ENCODE measurements at regions not wholly inside any gene's neighbourhood (a gene's known extent, or its start where the extent isn't known, plus 50 kb on each side); places are given as distances from the start of the nearest gene placed in this dataset.

DNA sequence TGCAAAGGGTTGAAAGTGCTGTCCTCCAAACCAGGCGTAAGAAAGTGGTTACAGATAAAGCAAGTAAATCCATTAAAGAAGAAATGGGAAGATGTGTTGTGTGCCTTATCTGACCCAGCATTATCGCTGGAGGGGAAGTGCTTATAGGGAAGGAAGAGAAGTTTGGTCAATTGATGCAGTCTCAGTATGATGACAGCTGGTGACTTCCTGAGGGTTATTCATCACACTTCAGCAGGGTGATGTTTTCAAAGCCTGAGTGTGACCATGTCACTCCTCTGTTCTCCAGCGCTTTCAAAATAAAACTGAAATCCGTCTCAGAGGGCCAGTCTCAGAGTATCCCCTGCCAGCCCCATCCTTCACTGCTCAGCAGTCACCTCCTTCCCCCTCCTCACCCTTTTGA is 505.4 kb upstream of the RBFOX1 start:
- DNase-seq, result no peak
- Histone ChIP-seq H3K4me1 (no peaks in the 10 kb centered on the region), H3K4me3 (no peak overlapping the region), H3K9me3 (no peaks in the 10 kb centered on the region), H3K27me3 (no peaks in the 10 kb centered on the region), H3K27ac (no peak overlapping the region), H3K36me3 (no peaks in the 10 kb centered on the region)
- no peak for TF ChIP-seq POLR2A (IDR thresholded peaks at IDR 0.05)
- TF ChIP-seq, protein P1, sequence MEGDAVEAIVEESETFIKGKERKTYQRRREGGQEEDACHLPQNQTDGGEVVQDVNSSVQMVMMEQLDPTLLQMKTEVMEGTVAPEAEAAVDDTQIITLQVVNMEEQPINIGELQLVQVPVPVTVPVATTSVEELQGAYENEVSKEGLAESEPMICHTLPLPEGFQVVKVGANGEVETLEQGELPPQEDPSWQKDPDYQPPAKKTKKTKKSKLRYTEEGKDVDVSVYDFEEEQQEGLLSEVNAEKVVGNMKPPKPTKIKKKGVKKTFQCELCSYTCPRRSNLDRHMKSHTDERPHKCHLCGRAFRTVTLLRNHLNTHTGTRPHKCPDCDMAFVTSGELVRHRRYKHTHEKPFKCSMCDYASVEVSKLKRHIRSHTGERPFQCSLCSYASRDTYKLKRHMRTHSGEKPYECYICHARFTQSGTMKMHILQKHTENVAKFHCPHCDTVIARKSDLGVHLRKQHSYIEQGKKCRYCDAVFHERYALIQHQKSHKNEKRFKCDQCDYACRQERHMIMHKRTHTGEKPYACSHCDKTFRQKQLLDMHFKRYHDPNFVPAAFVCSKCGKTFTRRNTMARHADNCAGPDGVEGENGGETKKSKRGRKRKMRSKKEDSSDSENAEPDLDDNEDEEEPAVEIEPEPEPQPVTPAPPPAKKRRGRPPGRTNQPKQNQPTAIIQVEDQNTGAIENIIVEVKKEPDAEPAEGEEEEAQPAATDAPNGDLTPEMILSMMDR (IDR thresholded peaks at IDR 0.05), result no peak

DNA sequence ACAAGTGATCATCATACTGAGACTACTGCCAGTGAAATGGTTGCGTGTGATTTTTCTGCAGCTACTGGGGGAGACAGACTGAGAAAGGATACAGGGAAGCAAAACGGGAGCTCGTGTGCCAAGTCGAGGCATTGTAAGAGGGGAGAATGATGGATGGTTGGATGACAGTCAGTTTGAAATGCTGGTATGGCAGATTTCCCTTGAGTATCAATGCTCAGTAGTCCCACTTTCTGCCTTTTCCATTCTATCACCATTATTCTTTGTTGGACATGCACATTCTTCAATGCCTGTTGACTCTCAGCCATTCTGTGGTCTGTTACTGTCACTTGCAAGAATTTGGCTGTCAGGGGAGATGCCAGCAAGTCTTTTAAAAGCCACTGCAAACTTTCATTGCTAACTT is 510.6 kb upstream of the RBFOX1 start:
- Histone ChIP-seq H3K4me3 (no peak overlapping the region), H3K4me1 (no peaks in the 10 kb centered on the region), H3K27me3 (no peaks in the 10 kb centered on the region), H3K9me3 (no peaks in the 10 kb centered on the region), H3K36me3 (no peaks in the 10 kb centered on the region), H3K27ac (no peak overlapping the region)
- DNase-seq, result no peak
- TF ChIP-seq, protein P1 (IDR thresholded peaks at IDR 0.05), result no peak
- TF ChIP-seq POLR2A (IDR thresholded peaks at IDR 0.05), result no peak

DNA sequence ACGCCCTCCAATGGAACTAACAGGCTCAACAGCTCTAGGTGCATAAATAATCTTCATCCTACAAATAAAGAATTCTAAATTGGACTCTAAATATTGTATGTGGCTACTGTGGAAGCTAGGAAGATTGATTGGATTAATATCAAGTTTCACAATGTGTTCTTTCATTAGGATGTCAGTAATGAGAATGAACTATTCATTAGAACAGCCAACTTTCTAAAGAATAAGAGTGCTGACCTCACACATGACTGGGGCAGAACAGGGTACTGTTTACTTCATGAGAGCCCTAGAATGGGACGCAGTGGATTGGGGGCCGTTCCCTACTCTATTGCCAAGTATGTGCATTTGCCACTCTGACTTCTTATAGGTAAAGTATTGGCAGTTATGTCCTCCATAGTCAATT is 528.2 kb upstream of the RBFOX1 start:
- Histone ChIP-seq H3K4me3 (no peak overlapping the region), H3K9me3 (peaks cover 0 to 4% (median 0%) of the 10 kb centered on the region in 4 donors), H3K4me1 (no peaks in the 10 kb centered on the region), H3K27ac (no peak overlapping the region), H3K27me3 (no peaks in the 10 kb centered on the region), H3K36me3 (no peaks in the 10 kb centered on the region)
- DNase-seq, result no peak
- TF ChIP-seq, protein P1 (IDR thresholded peaks at IDR 0.05), result no peak
- TF ChIP-seq POLR2A (IDR thresholded peaks at IDR 0.05), result no peak

DNA sequence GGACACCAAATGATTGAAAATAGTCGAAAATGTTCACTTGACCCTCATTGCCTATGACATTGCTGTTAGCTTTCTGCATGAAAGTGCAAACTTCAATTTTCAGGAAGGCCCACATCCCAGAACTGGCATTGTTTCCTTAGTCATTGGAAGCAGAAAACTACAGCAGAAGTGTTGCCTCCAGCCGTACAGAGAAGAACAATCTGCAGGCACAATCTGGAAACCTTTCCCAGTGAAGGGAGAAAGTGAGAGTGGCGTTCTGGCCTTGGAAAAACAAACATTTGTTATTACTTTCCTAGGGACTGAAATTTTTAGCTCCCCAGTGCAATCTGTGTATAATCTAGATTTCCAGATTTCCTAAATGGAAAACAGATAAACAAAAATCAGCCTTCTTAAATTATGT is 529.5 kb upstream of the RBFOX1 start:
- no peaks in the 10 kb centered on the region for H3K4me1 ChIP-seq
- H3K36me3 ChIP-seq, result no peaks in the 10 kb centered on the region
- no peaks in the 10 kb centered on the region for H3K27me3 ChIP-seq
- no peak for DNase-seq
- H3K9me3 ChIP-seq, result peaks cover 0 to 4% (median 0%) of the 10 kb centered on the region in 4 donors
- H3K27ac ChIP-seq, result no peak overlapping the region
- TF ChIP-seq, protein P1 (IDR thresholded peaks at IDR 0.05), result no peak
- no peak for TF ChIP-seq POLR2A (IDR thresholded peaks at IDR 0.05)
- H3K4me3 ChIP-seq, result no peak overlapping the region

DNA sequence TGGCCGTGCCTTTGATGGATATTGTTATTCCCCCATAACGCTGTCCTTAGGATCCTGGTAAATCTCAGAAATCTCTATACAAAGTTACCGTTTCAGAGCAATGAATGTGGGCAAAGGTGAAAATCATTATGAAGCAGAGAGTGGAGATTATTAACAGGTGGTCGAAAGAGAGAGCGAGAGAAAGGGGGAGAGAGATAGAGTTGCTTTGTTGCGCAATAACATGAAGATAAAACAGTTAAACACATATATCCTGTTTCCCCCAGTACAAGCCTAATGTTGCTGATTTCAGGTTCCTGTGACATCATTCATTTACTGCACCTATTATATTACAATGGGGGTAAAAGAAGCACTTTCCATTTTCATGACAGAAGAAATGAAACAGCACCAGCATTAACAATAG is 535.4 kb upstream of the RBFOX1 start:
- no peak for DNase-seq
- no peaks in the 10 kb centered on the region for H3K4me1 ChIP-seq
- H3K27ac ChIP-seq, result no peak overlapping the region
- TF ChIP-seq, protein P1 (IDR thresholded peaks at IDR 0.05), result no peak
- TF ChIP-seq POLR2A (IDR thresholded peaks at IDR 0.05), result no peak
- no peak overlapping the region for H3K4me3 ChIP-seq
- H3K27me3 ChIP-seq, result no peaks in the 10 kb centered on the region
- no peaks in the 10 kb centered on the region for H3K9me3 ChIP-seq
- no peaks in the 10 kb centered on the region for H3K36me3 ChIP-seq

DNA sequence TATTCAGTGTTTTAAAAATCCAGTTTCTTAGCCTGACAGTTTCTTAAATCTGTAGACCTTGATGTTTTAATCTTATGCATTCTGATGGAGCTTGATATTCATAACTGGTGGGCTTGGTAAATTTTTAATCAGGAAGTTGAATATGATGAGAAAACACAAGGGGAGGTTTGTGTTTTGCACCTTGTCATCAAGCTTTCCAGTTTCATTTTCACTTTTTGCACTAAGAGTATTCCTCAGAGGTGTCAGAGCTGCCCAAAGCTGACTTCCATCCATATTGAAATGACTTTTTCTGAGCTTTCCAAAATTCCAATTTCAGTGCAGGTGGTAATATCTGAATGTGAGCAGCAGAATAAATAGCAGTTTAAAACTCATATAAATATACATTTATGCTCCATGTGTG is 555.0 kb upstream of the RBFOX1 start:
- no peak for TF ChIP-seq POLR2A (IDR thresholded peaks at IDR 0.05)
- TF ChIP-seq, protein P1 (IDR thresholded peaks at IDR 0.05), result no peak
- Histone ChIP-seq H3K36me3 (no peaks in the 10 kb centered on the region), H3K9me3 (no peaks in the 10 kb centered on the region), H3K4me1 (no peaks in the 10 kb centered on the region), H3K27ac (no peak overlapping the region), H3K4me3 (no peak overlapping the region), H3K27me3 (no peaks in the 10 kb centered on the region)
- no peak for DNase-seq
